Mesendoderm (in vitro differentiated cells): ENCODE measurements at regions not wholly inside any gene's neighbourhood (a gene's known extent, or its start where the extent isn't known, plus 50 kb on each side); places are given as distances from the start of the nearest gene placed in this dataset.

ENCODE experiments used
- DNase-seq: peaks from one replicate; pipeline ENCODE4 v3.0.0; 2013
- H2AK5ac ChIP-seq: 2 replicates; pipeline ENCODE4 v1.6.1; 2013; ENCODE audit warnings: low read length, inconsistent platforms
- H2BK120ac ChIP-seq: 2 replicates; pipeline ENCODE4 v1.6.1; 2013; ENCODE audit warnings: low read depth, mild to moderate bottlenecking, low read length, moderate library complexity, mixed read lengths
- H2BK15ac ChIP-seq: replicated peaks from 2 replicates; pipeline ENCODE4 v1.6.1; 2013; ENCODE audit warnings: low read depth, mild to moderate bottlenecking, moderate library complexity
- H2BK5ac ChIP-seq: 2 replicates; pipeline ENCODE4 v1.6.1; 2013; ENCODE audit warnings: low read length, inconsistent platforms
- H3K18ac ChIP-seq: 2 replicates; pipeline ENCODE4 v1.6.1; 2013; ENCODE audit warnings: mild to moderate bottlenecking, low read length, mixed read lengths
- H3K23ac ChIP-seq: one replicate; pipeline ENCODE4 v1.6.1; 2013; ENCODE audit warnings: low read length
- H3K27ac ChIP-seq: 2 replicates; pipeline ENCODE4 v1.5.1; 2013; ENCODE audit warnings: low read depth, mild to moderate bottlenecking, inconsistent platforms, low read length, moderate library complexity
- H3K27me3 ChIP-seq: 2 replicates; pipeline ENCODE4 v1.6.1; 2013; ENCODE audit warnings: low read length, control low read depth, mild to moderate bottlenecking, inconsistent platforms; ENCODE audit not compliant: insufficient read depth, poor library complexity
- H3K36me3 ChIP-seq: 2 replicates; pipeline ENCODE4 v1.6.1; 2013; ENCODE audit warnings: low read length, inconsistent platforms; ENCODE audit not compliant: control insufficient read depth, insufficient read depth
- H3K4ac ChIP-seq: one replicate; pipeline ENCODE4 v1.6.1; 2013; ENCODE audit warnings: low read depth, mild to moderate bottlenecking, low read length, moderate library complexity
- H3K4me1 ChIP-seq: 2 replicates; pipeline ENCODE4 v1.6.1; 2013; ENCODE audit warnings: low read depth, low read length, inconsistent platforms; ENCODE audit not compliant: control insufficient read depth
- H3K4me2 ChIP-seq: 2 replicates; pipeline ENCODE4 v1.6.1; 2013; ENCODE audit warnings: low read length
- H3K4me3 ChIP-seq: 2 replicates; pipeline ENCODE4 v1.5.1; 2013; ENCODE audit warnings: mild to moderate bottlenecking, low read length
- H3K56ac ChIP-seq: one replicate; pipeline ENCODE4 v1.6.1; 2013; ENCODE audit warnings: low read length
- H3K79me1 ChIP-seq: 2 replicates; pipeline ENCODE4 v1.6.1; 2013; ENCODE audit warnings: low read length, inconsistent platforms
- H3K79me2 ChIP-seq: 2 replicates; pipeline ENCODE4 v1.6.1; 2013; ENCODE audit warnings: mild to moderate bottlenecking, low read length; ENCODE audit not compliant: control insufficient read depth, insufficient read depth
- H3K9ac ChIP-seq: 2 replicates; pipeline ENCODE4 v1.6.1; 2013; ENCODE audit warnings: low read length, inconsistent platforms
- H4K5ac ChIP-seq: one replicate; pipeline ENCODE4 v1.6.1; 2013; ENCODE audit warnings: low read length
- H4K8ac ChIP-seq: one replicate; pipeline ENCODE4 v1.6.1; 2013; ENCODE audit warnings: low read depth, mild to moderate bottlenecking, control low read depth, low read length, moderate library complexity
- WGBS: extraction: QIAGEN DNeasy Blood & Tissue Kit; methylation state at CpG from one replicate; pipeline ENCODE4 v1.1.7; 2013; ENCODE audit warnings: low lambda C conversion rate, missing lambda C conversion rate; ENCODE audit not compliant: insufficient coverage; ENCODE audit errors: extremely low coverage; 5-methylcytosine and 5-hydroxymethylcytosine counted together

- H3K18ac ChIP-seq, result no peak overlapping the region
- no peak overlapping the region for H3K27ac ChIP-seq
These were observed 1037.3 kb upstream of the WWC1 start for GRCh38 chr5:167254132-167254531.

GRCh38 chr5:167255926-167256325, 1035.5 kb upstream of the WWC1 start:
- no peak overlapping the region for H3K18ac ChIP-seq
- H3K4me2 ChIP-seq, result no peak overlapping the region
- H2AK5ac ChIP-seq, result no peak overlapping the region
- H3K27ac ChIP-seq, result no peak overlapping the region
- no peak overlapping the region for H4K8ac ChIP-seq
- no CpG with 5 or more reads among the region's 2 CpGs for WGBS
- no peaks in the 10 kb centered on the region for H3K4me1 ChIP-seq
- no peaks in the 10 kb centered on the region for H3K79me2 ChIP-seq
- H3K9ac ChIP-seq, result no peak overlapping the region
- no peak overlapping the region for H4K5ac ChIP-seq
- DNase-seq, result no peak
- H2BK5ac ChIP-seq, result no peak overlapping the region
- no peak overlapping the region for H3K56ac ChIP-seq
- H3K79me1 ChIP-seq, result no peaks in the 10 kb centered on the region
- no peak overlapping the region for H2BK120ac ChIP-seq
- H2BK15ac ChIP-seq, result no peak overlapping the region
- H3K4ac ChIP-seq, result peak overlapping the region; percentile 36
- H3K4me3 ChIP-seq, result no peak overlapping the region
- no peaks in the 10 kb centered on the region for H3K27me3 ChIP-seq
- no peak overlapping the region for H3K23ac ChIP-seq
- no peaks in the 10 kb centered on the region for H3K36me3 ChIP-seq

More at GRCh38 chr5:167254132-167254531, 1037.3 kb upstream of the WWC1 start:
- Histone ChIP-seq H3K36me3 (no peaks in the 10 kb centered on the region), H3K4me1 (no peaks in the 10 kb centered on the region), H3K79me2 (no peaks in the 10 kb centered on the region), H3K4me3 (no peak overlapping the region), H3K56ac (no peak overlapping the region), H4K5ac (no peak overlapping the region), H3K79me1 (no peaks in the 10 kb centered on the region), H3K4ac (no peak overlapping the region), H2BK5ac (no peak overlapping the region), H3K9ac (no peak overlapping the region), H4K8ac (no peak overlapping the region), H3K23ac (no peak overlapping the region), H2BK120ac (no peak overlapping the region), H2BK15ac (no peak overlapping the region), H3K4me2 (no peak overlapping the region), H3K27me3 (no peaks in the 10 kb centered on the region), H2AK5ac (no peak overlapping the region)
- whole genome bisulfite sequencing, result no CpG with 5 or more reads among the region's 3 CpGs
- DNase-seq, result peak; percentile 37

GRCh38 chr5:167259806-167260205, 1031.6 kb upstream of the WWC1 start:
- no peak overlapping the region for H2BK15ac ChIP-seq
- no peaks in the 10 kb centered on the region for H3K79me1 ChIP-seq
- no peak overlapping the region for H2AK5ac ChIP-seq
- no peak overlapping the region for H3K23ac ChIP-seq
- H3K4me3 ChIP-seq, result no peak overlapping the region
- no peak overlapping the region for H3K56ac ChIP-seq
- H3K36me3 ChIP-seq, result no peaks in the 10 kb centered on the region
- no peak overlapping the region for H4K5ac ChIP-seq
- H3K18ac ChIP-seq, result no peak overlapping the region
- H3K27me3 ChIP-seq, result no peaks in the 10 kb centered on the region
- no peak overlapping the region for H3K4ac ChIP-seq
- H3K9ac ChIP-seq, result no peak overlapping the region
- DNase-seq, result no peak
- no peaks in the 10 kb centered on the region for H3K79me2 ChIP-seq
- no peak overlapping the region for H3K4me2 ChIP-seq
- WGBS, result no CpG with 5 or more reads among the region's 2 CpGs
- H4K8ac ChIP-seq, result no peak overlapping the region
- H2BK5ac ChIP-seq, result no peak overlapping the region
- no peak overlapping the region for H3K27ac ChIP-seq
- H2BK120ac ChIP-seq, result no peak overlapping the region
- no peaks in the 10 kb centered on the region for H3K4me1 ChIP-seq

GRCh38 chr5:167261309-167262100, 1029.9 kb upstream of the WWC1 start:
- Histone ChIP-seq H2BK15ac (no peak overlapping the region), H3K18ac (no peak overlapping the region), H4K8ac (no peak overlapping the region), H3K27ac (no peak overlapping the region), H3K4me1 (no peaks in the 10 kb centered on the region), H2BK120ac (no peak overlapping the region), H3K9ac (no peak overlapping the region), H3K4ac (no peak overlapping the region), H3K79me2 (no peaks in the 10 kb centered on the region), H2AK5ac (no peak overlapping the region), H3K4me2 (no peak overlapping the region), H3K27me3 (no peaks in the 10 kb centered on the region), H3K4me3 (no peak overlapping the region), H3K36me3 (no peaks in the 10 kb centered on the region), H2BK5ac (no peak overlapping the region), H4K5ac (no peak overlapping the region), H3K56ac (no peak overlapping the region), H3K23ac (no peak overlapping the region), H3K79me1 (no peaks in the 10 kb centered on the region)
- WGBS, result no CpG with 5 or more reads among the region's 3 CpGs
- DNase-seq, result peak; percentile 60

GRCh38 chr5:167263185-167263584, 1028.3 kb upstream of the WWC1 start:
- no peak for DNase-seq
- H3K18ac ChIP-seq, result no peak overlapping the region
- H3K27ac ChIP-seq, result no peak overlapping the region
- no peak overlapping the region for H4K8ac ChIP-seq
- no peak overlapping the region for H2BK120ac ChIP-seq
- no peaks in the 10 kb centered on the region for H3K79me1 ChIP-seq
- no peaks in the 10 kb centered on the region for H3K4me1 ChIP-seq
- H3K79me2 ChIP-seq, result no peaks in the 10 kb centered on the region
- H2BK5ac ChIP-seq, result no peak overlapping the region
- H3K4ac ChIP-seq, result no peak overlapping the region
- H3K4me3 ChIP-seq, result no peak overlapping the region
- H3K23ac ChIP-seq, result no peak overlapping the region
- no peak overlapping the region for H3K9ac ChIP-seq
- no peaks in the 10 kb centered on the region for H3K36me3 ChIP-seq
- no peak overlapping the region for H4K5ac ChIP-seq
- H3K4me2 ChIP-seq, result no peak overlapping the region
- no CpG with 5 or more reads among the region's 4 CpGs for WGBS
- H3K27me3 ChIP-seq, result no peaks in the 10 kb centered on the region
- no peak overlapping the region for H2AK5ac ChIP-seq
- no peak overlapping the region for H2BK15ac ChIP-seq
- no peak overlapping the region for H3K56ac ChIP-seq

GRCh38 chr5:167264348-167264747, 1027.1 kb upstream of the WWC1 start:
- Histone ChIP-seq H3K79me2 (no peaks in the 10 kb centered on the region), H2BK120ac (no peak overlapping the region), H4K5ac (no peak overlapping the region), H3K79me1 (no peaks in the 10 kb centered on the region), H3K4ac (no peak overlapping the region), H3K27me3 (no peaks in the 10 kb centered on the region), H3K9ac (no peak overlapping the region), H3K4me1 (no peaks in the 10 kb centered on the region), H3K36me3 (no peaks in the 10 kb centered on the region), H2BK5ac (no peak overlapping the region), H3K23ac (no peak overlapping the region), H3K27ac (no peak overlapping the region), H3K56ac (no peak overlapping the region), H3K4me3 (no peak overlapping the region), H3K18ac (no peak overlapping the region), H4K8ac (no peak overlapping the region), H2AK5ac (no peak overlapping the region), H2BK15ac (no peak overlapping the region), H3K4me2 (no peak overlapping the region)
- DNase-seq, result no peak
- WGBS, result no CpG with 5 or more reads among the region's 7 CpGs
